ENCODE measurements at regions not wholly inside any gene's neighbourhood (a gene's known extent, or its start where the extent isn't known, plus 50 kb on each side); places are given as distances from the start of the nearest gene placed in this dataset.
A peak's percentile ranks its signal among the peaks of the same experiment; 100 is the strongest.

DNA sequence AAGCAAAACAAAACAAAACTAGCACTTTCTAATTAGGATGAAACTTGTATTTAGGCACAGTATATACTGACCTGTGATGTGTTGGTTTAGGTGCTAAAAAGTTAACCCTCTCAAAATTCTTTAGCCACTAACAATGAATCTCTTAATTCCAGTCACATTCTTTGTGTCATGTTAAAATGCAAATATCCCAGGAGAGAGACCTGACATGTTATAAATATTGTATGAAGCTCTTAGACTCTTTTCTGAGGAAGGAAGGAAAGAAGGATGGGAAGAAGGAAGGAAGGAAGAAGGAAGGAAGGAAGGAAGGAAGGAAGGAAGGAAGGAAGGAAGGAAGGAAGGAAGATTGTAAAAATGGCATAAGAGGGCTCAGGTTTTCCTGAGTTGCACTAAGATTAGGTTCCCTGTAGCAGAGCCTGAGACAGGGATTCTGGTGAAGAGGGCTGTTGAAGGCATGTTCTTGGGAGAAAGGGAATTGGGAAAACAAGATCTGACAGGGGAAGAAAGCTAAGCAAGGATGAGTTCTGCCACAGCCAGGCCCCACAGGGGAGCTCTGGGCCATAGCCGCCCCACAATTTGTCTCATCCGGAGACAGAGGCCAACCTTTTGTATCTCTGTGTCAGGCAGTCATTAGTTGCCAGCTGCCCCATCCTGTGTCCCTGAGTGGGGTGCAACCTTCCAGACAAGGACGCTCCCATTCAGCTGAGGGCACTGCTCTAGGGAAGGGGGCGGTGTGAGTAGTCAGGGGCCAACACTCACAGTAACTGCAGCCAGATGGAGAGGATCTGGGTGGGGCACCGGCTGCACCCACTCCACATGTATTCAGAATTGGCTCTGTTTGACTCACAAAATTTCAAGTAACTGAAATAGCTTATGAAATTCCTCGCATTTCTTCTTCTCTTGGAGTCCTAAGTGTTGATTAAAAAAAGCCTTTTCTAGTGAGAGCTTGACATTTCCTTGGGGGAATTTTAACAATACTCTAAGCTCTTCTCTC is 189.3 kb upstream of the ARG1 start:
- no peak for DNase-seq (ENCODE audit: low read depth)

DNA sequence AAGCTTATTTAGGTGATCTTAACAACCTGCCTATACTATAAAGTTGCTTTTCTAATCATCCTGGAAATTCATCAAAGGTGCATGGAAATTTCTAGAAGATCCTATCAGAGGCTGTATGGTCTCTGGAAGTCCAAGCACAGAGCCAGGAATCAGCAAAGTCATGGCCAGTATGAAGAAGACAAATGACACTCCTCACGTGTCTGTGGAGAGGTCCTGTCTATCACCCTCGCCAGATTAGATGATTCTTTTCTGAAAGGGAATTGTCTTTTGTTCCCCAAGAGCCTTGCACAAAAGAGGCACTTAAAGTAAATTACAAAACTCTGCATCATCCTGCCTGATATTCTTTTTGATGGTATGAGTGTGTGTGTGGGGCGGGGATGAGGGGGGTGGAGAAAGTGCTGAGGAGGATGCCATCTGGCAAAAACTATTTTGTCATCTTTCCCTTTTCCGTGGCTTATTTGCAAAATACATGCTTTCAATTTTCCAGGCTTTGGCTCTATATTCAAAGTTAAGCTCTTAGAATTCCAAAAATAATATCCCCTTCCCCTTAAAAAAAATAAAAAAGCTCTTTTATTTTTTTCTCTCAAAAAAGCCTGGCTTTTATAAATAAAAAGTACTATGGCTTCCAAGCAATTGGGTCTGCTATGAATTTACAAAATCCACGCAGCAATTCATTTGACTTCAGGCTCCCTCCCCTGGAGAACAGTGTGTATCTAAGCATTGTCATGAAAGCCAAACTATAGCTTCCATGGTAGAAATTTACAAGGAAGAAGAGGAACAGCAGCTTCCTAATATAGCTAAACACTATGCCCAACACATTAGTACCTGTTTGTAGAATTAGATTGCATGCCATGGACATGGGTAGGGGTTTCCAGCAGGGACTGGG is 185.2 kb upstream of the ARG1 start:
- no peak for DNase-seq (ENCODE audit: low read depth)

DNA sequence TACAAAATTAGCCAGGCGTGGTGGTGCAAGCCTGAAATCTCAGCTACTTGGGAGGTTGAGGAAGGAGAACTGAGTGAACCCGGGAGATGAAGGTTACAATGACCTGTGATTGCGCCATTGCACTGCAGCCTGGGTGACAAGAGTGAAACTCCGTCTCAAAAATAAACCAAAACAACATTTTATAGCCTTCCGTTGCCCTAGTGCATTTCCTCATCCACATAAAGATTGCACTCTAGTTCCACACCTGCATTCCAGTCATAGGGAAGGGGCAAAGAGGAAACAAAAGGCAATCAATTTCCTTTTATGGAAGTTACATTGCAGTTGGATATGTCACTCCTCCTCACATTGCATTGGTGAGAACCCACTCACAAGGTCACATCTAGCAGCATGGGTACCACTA is 182.7 kb upstream of the ARG1 start:
- DNase-seq (ENCODE audit: low read depth) = no peak

DNA sequence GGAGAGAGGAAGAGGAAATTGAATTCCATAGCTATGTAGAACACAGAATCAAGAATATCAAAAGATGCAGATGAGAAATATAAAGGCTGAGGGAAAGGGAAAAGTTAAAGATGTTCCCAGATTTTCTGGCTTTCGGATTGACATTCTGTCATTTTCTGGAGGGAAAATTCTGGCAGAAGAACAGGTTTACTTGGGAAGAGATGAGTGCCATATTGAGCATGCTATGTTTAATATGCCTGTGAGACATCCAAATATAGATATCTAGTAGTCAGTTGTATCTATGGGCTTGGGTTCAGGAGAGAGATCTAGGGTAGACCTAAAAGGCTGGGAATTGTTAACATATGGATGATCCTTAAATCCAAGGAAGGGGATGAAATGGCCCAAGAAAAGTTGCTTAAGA is 181.9 kb upstream of the ARG1 start:
- DNase-seq (ENCODE audit: low read depth) = no peak

DNA sequence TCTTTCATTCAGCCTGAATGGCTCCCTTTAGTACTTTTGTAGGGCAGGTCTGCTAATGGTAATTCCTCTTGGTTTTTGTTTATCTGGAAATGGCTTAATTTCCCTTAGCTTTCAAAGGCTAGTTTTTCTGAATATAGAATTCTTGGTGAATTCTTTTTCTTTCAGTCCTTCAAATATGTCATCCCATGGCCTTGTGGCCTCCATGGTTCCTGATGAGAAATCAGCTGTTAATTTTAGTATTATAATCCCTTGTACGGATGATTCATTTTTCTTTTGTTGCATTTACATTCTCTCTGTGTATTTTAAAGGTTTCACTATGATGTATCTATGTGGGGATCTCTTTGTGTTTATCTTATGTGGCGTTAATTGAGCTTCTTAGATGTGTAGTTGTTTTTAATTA is 179.6 kb upstream of the ARG1 start:
- DNase-seq (ENCODE audit: low read depth) = no peak

DNA sequence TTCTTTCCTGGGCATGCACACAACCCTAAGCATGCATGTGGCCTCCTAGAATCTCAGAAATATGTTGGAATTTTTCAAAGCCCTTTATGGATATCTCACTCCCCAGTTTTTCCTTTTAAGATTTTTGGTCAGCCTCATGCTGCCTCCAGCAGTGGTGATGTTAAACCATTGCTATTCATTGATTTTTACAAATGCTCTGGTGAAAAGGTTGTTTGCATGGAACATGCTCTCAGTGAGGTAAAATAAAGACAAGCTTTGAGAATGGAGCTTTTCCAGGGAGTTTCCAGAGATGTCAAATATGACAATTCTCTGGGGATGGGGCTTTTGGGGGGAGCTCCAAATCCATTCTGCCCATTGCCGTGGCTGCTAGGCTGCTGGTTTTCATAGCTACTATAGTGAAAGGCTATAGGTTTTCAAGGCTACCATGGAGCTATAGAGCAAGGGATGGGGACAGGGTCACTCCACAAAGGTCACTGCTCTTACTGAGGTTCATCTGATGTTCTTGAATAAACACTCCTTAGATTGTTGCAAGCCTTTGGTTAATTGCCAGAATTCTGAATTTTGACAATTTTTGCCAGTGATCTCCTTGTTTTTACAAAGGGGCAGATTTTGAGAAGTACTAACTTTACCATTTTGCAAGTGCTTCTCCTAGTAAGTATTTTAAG is 178.1 kb upstream of the ARG1 start:
- no peak for DNase-seq (ENCODE audit: low read depth)

DNA sequence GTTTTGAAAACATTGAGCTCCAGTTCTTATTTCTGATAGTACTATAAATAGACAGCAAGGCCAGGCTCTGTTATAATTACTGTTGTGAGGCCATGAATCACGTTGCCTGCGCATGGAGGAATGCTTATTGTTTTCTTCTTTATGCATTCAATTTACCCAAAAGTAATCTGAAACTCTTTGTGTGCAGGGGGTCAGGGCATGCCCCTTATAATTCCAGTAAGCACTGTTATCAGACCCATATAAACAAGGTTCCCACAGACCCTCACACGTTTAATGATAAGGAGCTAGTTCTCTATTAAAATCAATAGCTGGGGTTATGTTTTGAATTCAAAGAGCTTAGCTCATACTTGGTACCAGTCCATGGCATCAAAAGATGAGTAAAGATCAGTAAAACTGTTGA is 174.8 kb upstream of the ARG1 start:
- no peak for DNase-seq (ENCODE audit: low read depth)

DNA sequence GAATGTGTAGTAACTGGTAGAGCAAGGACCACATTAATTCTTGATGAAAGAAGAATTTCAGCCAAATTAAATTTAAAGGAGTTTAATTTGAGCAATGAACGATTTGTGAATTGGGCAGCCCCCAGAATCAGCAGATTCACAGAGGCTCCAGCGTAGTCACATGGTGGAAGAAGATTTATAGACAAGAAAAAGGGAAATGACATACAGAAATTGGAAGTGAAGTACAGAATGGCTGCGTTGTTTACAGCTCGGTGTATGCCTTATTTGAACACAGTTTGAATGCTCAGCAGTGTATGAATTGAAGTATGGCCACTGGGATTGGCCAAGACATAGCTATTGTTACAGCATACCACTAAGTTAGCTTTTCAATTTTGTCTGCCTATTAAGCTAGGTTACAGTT is 173.6 kb upstream of the ARG1 start:
- no peak for DNase-seq (ENCODE audit: low read depth)

DNA sequence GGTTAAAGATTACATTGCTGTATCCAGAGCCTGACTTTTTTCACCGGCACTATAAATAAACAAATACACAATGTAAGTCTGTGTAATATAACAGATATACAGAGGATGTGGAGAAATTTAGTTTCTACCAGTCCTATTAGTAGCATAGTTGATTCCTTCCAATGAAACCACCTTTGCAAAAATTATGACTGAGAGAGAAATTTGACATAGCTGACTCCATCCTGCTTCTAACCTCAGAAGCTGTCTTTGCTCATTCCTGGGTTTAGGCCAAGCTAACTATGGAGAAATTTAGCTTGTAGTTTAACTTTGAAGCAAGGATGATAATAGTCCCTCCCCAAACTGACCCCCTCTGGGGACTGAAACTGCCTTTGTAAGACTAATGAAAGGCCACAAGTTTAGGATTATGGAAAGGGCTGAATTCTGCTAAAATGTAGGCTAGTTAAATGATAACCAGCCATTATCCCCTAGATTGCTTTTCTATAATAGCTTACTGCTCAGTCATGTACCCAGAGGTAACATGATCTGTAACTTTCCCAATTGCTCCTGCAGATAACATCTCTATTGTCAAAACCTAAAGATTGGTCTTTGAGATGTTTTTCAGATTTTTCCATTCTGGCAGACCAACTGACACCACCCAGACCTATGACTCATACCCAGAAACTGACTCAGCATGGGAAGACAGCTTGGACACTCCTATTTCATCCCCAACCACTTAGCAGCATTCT is 172.8 kb upstream of the ARG1 start:
- peak; percentile 86 for DNase-seq (ENCODE audit: low read depth)

DNA sequence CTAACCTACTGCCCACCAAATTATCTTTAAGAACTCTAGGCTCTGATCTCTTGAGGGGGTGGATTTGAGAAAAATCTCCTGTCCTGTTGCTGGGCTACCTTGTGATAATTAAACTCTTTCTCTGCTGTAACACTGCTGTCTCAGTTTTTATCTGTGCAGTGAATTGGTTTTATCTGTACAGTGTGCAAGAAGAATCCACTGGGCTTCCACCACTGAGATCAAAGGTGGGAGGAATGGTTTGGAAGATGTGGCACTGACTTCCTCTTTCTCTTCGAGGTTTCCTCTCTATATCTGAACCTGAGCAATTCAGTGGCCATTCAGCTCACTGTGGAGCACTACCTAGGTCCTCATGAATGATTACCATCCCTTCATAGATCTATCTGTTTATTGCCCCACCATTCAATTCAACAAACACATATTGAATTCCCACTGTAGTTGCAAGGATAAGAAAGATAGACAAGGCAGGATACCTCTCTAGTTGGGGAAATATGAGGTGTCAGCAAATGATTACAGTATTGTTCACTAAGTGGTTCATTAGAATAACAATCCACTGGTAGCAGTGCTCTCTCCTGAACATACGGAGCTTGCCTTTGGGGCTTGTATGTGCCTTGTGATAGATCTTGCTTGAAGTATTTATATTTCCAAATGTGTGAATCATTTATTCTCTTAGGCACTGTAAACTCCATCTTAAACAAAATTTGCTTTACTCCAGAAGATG is 172.1 kb upstream of the ARG1 start:
- no peak for DNase-seq (ENCODE audit: low read depth)

DNA sequence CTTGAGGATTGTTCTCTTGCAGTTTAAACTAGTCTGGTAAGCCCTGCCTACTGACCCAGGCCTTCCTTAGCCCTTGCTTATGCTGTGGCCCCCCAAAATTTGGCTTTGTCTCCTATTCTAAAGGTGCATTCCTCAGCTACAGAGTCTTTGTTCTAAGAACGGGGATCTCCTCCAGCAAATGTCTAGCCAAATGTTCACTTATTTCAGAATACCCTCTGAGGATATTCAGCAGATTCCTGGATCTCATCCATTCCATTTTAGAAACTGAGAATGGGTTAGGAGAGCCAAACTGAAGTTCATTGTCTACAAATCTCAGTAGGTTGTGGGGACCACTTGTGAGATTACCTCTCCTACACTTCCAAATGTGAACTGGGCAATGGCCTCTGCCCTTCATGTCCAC is 164.2 kb upstream of the ARG1 start:
- no peak for DNase-seq (ENCODE audit: low read depth)

DNA sequence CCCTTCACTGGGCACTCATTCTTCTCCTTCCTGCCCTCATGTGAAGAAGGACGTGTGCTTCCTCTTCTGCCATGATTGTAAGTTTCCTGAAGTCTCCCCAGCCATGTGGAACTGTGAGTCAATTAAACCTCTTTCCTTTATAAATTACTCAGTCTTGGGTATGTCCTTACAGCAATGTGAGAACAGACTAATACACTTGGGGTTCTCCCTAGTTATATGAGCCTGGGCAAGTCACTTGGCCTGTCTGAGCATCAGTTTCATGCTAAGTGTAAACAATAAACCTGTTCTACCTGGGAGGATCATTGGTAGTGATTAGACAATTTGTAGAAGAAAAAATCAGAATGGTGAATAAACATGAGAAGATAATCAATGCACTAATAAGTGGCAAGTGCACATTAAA is 162.2 kb upstream of the ARG1 start:
- DNase-seq (ENCODE audit: low read depth) = no peak

DNA sequence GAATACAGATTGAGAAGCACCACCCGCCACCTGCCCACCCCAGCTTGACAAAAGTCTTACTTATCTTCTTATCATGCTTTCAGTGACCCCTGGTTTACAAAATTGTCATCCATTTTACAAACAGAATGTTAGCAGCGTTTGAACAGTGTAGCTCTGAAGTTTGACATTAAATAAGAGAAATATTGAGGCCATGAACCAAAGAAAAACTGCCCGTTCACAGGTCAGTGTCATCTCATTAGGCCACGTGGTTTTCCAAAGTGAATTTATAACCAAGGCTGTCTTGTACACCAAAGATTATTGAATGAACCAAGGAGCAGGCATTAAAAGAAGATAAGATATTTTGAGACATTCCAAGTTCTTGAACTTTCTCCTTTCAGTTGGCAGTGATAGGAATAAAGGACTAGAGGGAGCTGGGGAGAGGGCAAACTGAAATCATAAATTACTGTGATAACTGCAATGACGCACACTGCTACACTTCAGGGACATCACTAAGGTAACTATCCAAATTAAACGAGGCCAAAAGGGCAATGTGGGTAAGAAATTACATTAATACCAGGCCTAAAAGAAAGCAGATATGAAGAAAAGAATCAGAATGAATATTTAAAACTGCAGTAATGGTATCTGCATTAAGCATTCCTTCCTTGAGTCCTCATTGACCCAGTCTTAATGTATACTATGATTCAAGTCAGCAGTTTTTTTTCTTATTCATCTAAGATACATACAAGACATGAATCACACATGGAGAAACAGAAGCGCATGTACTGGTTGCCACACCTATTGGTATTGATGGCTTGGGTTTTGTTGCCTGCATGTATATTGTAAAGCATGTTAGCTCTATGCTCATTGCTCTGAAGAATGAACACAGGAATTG is 159.8 kb upstream of the ARG1 start:
- DNase-seq (ENCODE audit: low read depth) = no peak

DNA sequence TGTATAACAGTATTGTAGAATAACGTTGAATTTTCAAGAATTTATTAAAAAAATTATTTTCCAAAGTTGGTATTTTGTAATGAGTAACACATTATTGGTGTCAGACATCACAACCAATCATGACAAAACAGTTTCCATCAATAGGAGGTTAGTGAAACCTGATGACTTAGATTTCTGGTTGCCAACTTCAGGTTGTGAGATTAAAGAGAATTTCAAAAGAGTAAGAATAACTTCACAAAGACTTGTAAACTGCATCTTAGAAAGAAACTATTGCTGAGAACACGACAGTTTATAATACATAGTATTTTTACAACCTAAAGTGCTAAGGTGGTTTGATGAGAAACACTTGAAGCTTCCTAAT is 159.2 kb upstream of the ARG1 start:
- no peak for DNase-seq (ENCODE audit: low read depth)

DNA sequence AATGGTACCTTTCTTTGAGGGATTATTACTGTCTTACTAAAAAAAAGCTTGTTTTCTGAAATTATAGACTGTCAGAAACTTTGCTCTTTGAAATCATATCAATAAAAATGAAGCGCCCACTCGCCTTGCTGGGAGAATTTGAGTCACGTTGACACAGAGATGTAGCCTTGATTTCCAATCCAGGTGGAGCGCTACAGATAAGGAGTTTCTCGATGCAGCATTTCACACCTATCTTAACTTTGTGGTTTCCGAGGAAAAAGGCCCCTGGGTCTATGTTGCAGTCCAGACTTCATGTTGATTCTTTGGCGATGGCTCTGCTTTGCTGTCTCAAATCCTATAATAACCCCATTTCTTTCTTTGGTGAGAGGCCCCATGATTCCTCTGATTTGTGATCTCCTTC is 158.1 kb upstream of the ARG1 start:
- no peak for DNase-seq (ENCODE audit: low read depth)

DNA sequence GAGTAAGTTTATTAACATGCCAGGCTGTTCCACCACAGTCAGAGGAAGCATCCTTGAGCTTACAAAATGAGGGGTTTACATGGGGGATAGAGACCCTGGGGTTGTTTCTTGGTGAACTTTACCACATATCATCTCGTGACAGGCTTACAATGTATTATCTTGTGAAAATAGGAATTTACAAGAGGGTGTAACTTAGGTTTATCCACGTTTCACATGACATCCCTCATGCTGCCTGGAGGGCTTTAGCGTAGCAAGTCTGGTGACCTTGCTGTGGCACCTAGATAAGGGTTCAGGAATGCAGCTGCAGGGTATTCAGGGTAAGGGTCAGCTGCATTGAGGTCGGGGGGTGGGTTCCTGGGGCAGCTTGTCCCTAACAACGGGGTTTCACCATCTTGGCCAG is 154.6 kb upstream of the ARG1 start:
- no peak for DNase-seq (ENCODE audit: low read depth)

DNA sequence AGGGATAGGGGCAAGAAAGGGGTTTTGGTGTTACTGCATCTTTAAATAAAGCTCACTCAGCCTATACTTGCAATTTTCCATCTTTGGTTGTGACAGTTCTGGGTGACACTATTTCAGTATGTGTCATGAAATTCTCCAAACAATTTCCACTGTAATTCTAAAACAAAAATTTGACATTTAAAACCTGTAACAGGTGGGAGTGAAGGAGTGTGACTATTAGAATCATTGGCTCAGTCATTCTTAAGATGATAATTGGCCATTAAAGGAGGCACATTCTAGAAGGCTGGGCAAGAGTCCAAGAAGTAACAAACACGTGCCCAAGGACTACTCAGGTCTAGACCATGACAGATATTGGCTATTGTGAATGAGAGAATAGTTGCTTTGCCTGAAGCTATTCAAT is 153.3 kb upstream of the ARG1 start:
- DNase-seq (ENCODE audit: low read depth) = no peak

DNA sequence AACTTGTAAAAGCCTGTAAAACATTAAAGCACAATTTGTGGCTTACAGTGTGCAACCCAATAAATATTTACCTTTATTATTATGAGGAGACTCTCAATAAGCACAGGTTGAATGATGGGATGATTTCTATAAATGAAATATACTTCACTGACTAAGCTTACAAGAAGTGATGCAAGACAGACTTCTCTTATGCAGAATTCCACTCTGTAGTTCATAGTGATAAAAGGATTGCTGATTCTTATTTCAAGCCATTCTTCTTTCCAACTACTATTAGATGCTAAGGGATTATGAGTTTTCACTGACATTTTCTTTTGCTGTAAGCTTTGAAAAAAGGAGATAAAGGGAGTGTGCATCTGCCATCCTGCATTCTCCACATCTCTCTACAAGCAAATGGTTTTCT is 149.0 kb upstream of the ARG1 start:
- no peak for DNase-seq (ENCODE audit: low read depth)

DNA sequence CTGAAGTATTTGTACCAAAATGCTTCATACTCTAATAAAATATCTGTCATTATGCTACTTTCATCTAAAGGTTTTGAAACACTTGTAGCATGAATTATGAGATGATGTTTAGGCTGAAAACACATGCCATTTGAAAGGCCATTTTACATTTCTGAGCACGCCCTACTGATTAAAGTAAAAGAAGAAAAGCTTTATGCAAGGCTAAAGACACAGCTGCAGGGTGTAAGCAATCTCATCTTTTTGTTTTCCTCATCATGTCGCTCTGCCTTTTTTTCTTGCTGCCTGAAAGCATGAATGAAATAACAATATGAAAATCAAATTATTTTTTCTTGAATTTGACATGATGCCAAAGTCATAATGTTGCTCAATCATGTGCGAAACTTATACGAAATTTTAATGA is 148.6 kb upstream of the ARG1 start:
- DNase-seq (ENCODE audit: low read depth) = no peak
